MM.1S (cell line): ENCODE measurements at regions not wholly inside any gene's neighbourhood (a gene's known extent, or its start where the extent isn't known, plus 50 kb on each side); places are given as distances from the start of the nearest gene placed in this dataset.

Source experiments
- DNase-seq: peaks from one replicate; pipeline ENCODE4 v3.0.0-alpha.2; 2015
- H2AFZ ChIP-seq: fragments of 300-600 bp; sonication (generic); 2 replicates; pipeline ENCODE4 v1.6.0; 2016; ENCODE audit warnings: antibody characterized with exemption, low read length
- H3F3A ChIP-seq: fragments of 300-600 bp; sonication (generic); 2 replicates; pipeline ENCODE4 v1.6.1; 2016; ENCODE audit warnings: mild to moderate bottlenecking, antibody characterized with exemption, low read length, moderate library complexity, mixed read lengths; ENCODE audit not compliant: insufficient read depth
- H3K27ac ChIP-seq: fragments of 300-600 bp; sonication (generic); 2 replicates; pipeline ENCODE4 v1.5.1; 2016; ENCODE audit warnings: mild to moderate bottlenecking, low read length
- H3K27me3 ChIP-seq: fragments of 300-600 bp; sonication (generic); replicated peaks from 2 replicates; pipeline ENCODE4 v1.6.0; 2016; ENCODE audit warnings: low read length; ENCODE audit not compliant: insufficient read depth
- H3K36me3 ChIP-seq: fragments of 300-600 bp; sonication (generic); replicated peaks from 2 replicates; pipeline ENCODE4 v1.6.1; 2016; ENCODE audit warnings: mild to moderate bottlenecking, low read length, mixed read lengths; ENCODE audit not compliant: insufficient read depth
- H3K4me1 ChIP-seq: fragments of 300-600 bp; sonication (generic); 2 replicates; pipeline ENCODE4 v1.6.1; 2016; ENCODE audit warnings: low read length, mixed read lengths
- H3K4me2 ChIP-seq: fragments of 300-600 bp; sonication (generic); 2 replicates; pipeline ENCODE4 v1.6.0; 2016; ENCODE audit warnings: low read depth, low read length
- H3K4me3 ChIP-seq: fragments of 300-600 bp; sonication (generic); 2 replicates; pipeline ENCODE4 v1.5.1; 2016; ENCODE audit warnings: low read length, mixed read lengths
- H3K79me2 ChIP-seq: fragments of 300-600 bp; sonication (generic); 2 replicates; pipeline ENCODE4 v1.6.1; 2016; ENCODE audit warnings: mixed run types, low read length, mixed read lengths
- H3K9ac ChIP-seq: fragments of 300-600 bp; sonication (generic); 2 replicates; pipeline ENCODE4 v1.6.1; 2016; ENCODE audit warnings: low read length, mixed read lengths
- H3K9me2 ChIP-seq: fragments of 300-600 bp; sonication (generic); replicated peaks from 2 replicates; pipeline ENCODE4 v1.6.1; 2016; ENCODE audit warnings: mild to moderate bottlenecking, low read length, mixed read lengths; ENCODE audit not compliant: insufficient read depth
- H3K9me3 ChIP-seq: fragments of 300-600 bp; sonication (generic); replicated peaks from 2 replicates; pipeline ENCODE4 v1.6.1; 2016; ENCODE audit warnings: mild to moderate bottlenecking, low read length, mixed read lengths; ENCODE audit not compliant: insufficient read depth
- H4K20me1 ChIP-seq: fragments of 300-600 bp; sonication (generic); 2 replicates; pipeline ENCODE4 v1.6.1; 2016; ENCODE audit warnings: mild to moderate bottlenecking, low read length, moderate library complexity, mixed read lengths; ENCODE audit not compliant: insufficient read depth
- CTCF ChIP-seq: fragments of 300-600 bp; sonication (generic); IDR thresholded peaks from 2 replicates; pipeline ENCODE4 v1.5.1; 2016; ENCODE audit warnings: antibody characterized with exemption, low read length, mixed read lengths
- EZH2 ChIP-seq: fragments of 300-600 bp; sonication (generic); optimal IDR thresholded peaks from 2 replicates; pipeline ENCODE3; 2017; ENCODE audit warnings: low read depth, mild to moderate bottlenecking, antibody characterized with exemption, low read length, mixed read lengths
- EZH2phosphoT487 ChIP-seq: fragments of 300-600 bp; sonication (generic); IDR thresholded peaks from 2 replicates; pipeline ENCODE4 v1.6.1; 2018; ENCODE audit warnings: antibody characterized with exemption, low read length

- Histone ChIP-seq H3K9me2 (no peaks in the 10 kb centered on the region), H3K4me1 (no peaks in the 10 kb centered on the region), H3K4me3 (no peak overlapping the region), H3K27me3 (no peaks in the 10 kb centered on the region), H3K9me3 (no peaks in the 10 kb centered on the region), H3K4me2 (no peak overlapping the region), H3K36me3 (no peaks in the 10 kb centered on the region), H3K9ac (no peak overlapping the region), H3F3A (no peaks in the 10 kb centered on the region), H3K27ac (no peak overlapping the region), H4K20me1 (no peaks in the 10 kb centered on the region), H3K79me2 (no peaks in the 10 kb centered on the region), H2AFZ (no peak overlapping the region)
- no peak for TF ChIP-seq EZH2phosphoT487
- TF ChIP-seq EZH2: no peak
- no peak for TF ChIP-seq CTCF
- no peak for DNase-seq
Measured at GRCh38 chr20:40813029-40813431, 124.0 kb upstream of the MAFB start.

GRCh38 chr20:40813708-40814630 is 124.9 kb upstream of the MAFB start:
- Histone ChIP-seq H3K36me3 (no peaks in the 10 kb centered on the region), H4K20me1 (no peaks in the 10 kb centered on the region), H3F3A (no peaks in the 10 kb centered on the region), H3K9ac (no peak overlapping the region), H3K9me2 (no peaks in the 10 kb centered on the region), H3K79me2 (no peaks in the 10 kb centered on the region), H3K9me3 (no peaks in the 10 kb centered on the region), H3K4me2 (no peak overlapping the region), H3K27me3 (no peaks in the 10 kb centered on the region), H3K4me3 (no peak overlapping the region), H3K4me1 (no peaks in the 10 kb centered on the region), H2AFZ (no peak overlapping the region), H3K27ac (no peak overlapping the region)
- DNase-seq: no peak
- TF ChIP-seq EZH2phosphoT487 (no peak), EZH2 (no peak), CTCF (no peak)

- H3K4me3 ChIP-seq: no peak overlapping the region
- H3K27me3 ChIP-seq: no peaks in the 10 kb centered on the region
- no peaks in the 10 kb centered on the region for H3K79me2 ChIP-seq
- H3F3A ChIP-seq: no peaks in the 10 kb centered on the region
- no peak overlapping the region for H3K4me2 ChIP-seq
- no peak for DNase-seq
- no peak overlapping the region for H2AFZ ChIP-seq
- H3K9me3 ChIP-seq: no peaks in the 10 kb centered on the region
- no peaks in the 10 kb centered on the region for H3K4me1 ChIP-seq
- H3K9ac ChIP-seq: no peak overlapping the region
- TF ChIP-seq EZH2phosphoT487 (no peak), EZH2 (no peak), CTCF (no peak)
- no peaks in the 10 kb centered on the region for H3K9me2 ChIP-seq
- no peaks in the 10 kb centered on the region for H3K36me3 ChIP-seq
- no peak overlapping the region for H3K27ac ChIP-seq
- H4K20me1 ChIP-seq: no peaks in the 10 kb centered on the region
Measured at GRCh38 chr20:40814631-40814960, 125.6 kb upstream of the MAFB start.
